CD14-positive monocyte (primary cell): ENCODE measurements at regions not wholly inside any gene's neighbourhood (a gene's known extent, or its start where the extent isn't known, plus 50 kb on each side); places are given as distances from the start of the nearest gene placed in this dataset.

Experiments used
- DNase-seq, 3 donors: peaks; one replicate each; pipeline ENCODE4 v3.0.0-alpha.2; 2011 to 2022
- H2AFZ ChIP-seq: 2 replicates; pipeline ENCODE4 v1.6.0; 2012; ENCODE audit warnings: mild to moderate bottlenecking, low read depth, low read length, inconsistent platforms; ENCODE audit not compliant: insufficient read depth, poor library complexity, severe bottlenecking
- H3K27ac ChIP-seq, 2 donors: 1 replicate in 1 of 2; 2 replicates in 1 of 2; pipeline ENCODE4 v1.5.1; 2012 to 2013; ENCODE audit warnings: low read length in 2 of 2, control low read depth in 1 of 2, inconsistent platforms in 1 of 2, low read depth in 1 of 2, mild to moderate bottlenecking in 1 of 2
- H3K27me3 ChIP-seq, 2 donors: one replicate each; pipeline versions ENCODE4 v1.6.0 to v1.6.1; 2011 to 2013; ENCODE audit warnings: low read length in 2 of 2; ENCODE audit not compliant: control insufficient read depth in 2 of 2, insufficient read depth in 2 of 2
- H3K36me3 ChIP-seq, 2 donors: replicated peaks in 1 of 2; 1 replicate in 1 of 2; 2 replicates in 1 of 2; pipeline versions ENCODE4 v1.5.1 to v1.6.1; 2012 to 2013; ENCODE audit warnings: low read length in 2 of 2, control low read depth in 1 of 2, inconsistent platforms in 1 of 2, mild to moderate bottlenecking in 1 of 2; ENCODE audit not compliant: insufficient read depth in 2 of 2, control insufficient read depth in 1 of 2
- H3K4me1 ChIP-seq, 2 donors: 1 replicate in 1 of 2; 2 replicates in 1 of 2; pipeline versions ENCODE4 v1.5.1 to v1.6.1; 2012 to 2013; ENCODE audit warnings: low read length in 2 of 2, control low read depth in 1 of 2, inconsistent platforms in 1 of 2, mild to moderate bottlenecking in 1 of 2, moderate library complexity in 1 of 2; ENCODE audit not compliant: insufficient read depth in 2 of 2, control insufficient read depth in 1 of 2
- H3K4me2 ChIP-seq: replicated peaks from 2 replicates; pipeline ENCODE3; 2012; ENCODE audit warnings: low read length, moderate library complexity, mild to moderate bottlenecking; ENCODE audit not compliant: poor library complexity, severe bottlenecking; ENCODE audit errors: extremely low read depth
- H3K4me3 ChIP-seq, 3 experiments: fragments of 200-600 bp in 1 of 3; sonication (generic) in 1 of 3; replicated peaks in 1 of 3; 1 replicate in 2 of 3; 2 replicates in 1 of 3; pipeline ENCODE4 v1.5.1; 2011 to 2013; ENCODE audit warnings: low read length in 3 of 3, mild to moderate bottlenecking in 3 of 3, control low read depth in 2 of 3, low read depth in 2 of 3, inconsistent platforms in 1 of 3, moderate library complexity in 1 of 3
- H3K79me2 ChIP-seq: 2 replicates; pipeline ENCODE4 v1.6.0; 2012; ENCODE audit warnings: mild to moderate bottlenecking, control low read depth, inconsistent platforms, low read length, moderate library complexity; ENCODE audit not compliant: insufficient read depth
- H3K9ac ChIP-seq: 2 replicates; pipeline ENCODE4 v1.6.0; 2017; ENCODE audit warnings: low read length, mild to moderate bottlenecking; ENCODE audit not compliant: insufficient read depth, poor library complexity, severe bottlenecking
- H3K9me3 ChIP-seq, 2 donors: replicated peaks in 1 of 2; 1 replicate in 1 of 2; 2 replicates in 1 of 2; pipeline versions ENCODE4 v1.5.1 to v1.6.1; 2012 to 2013; ENCODE audit warnings: low read length in 2 of 2, control low read depth in 1 of 2; ENCODE audit not compliant: control insufficient read depth in 1 of 2, insufficient read depth in 1 of 2
- H4K20me1 ChIP-seq: 2 replicates; pipeline ENCODE4 v1.6.0; 2012; ENCODE audit warnings: mild to moderate bottlenecking, low read length, control low read depth, moderate library complexity; ENCODE audit not compliant: insufficient read depth
- H3K27ac Mint-ChIP-seq, 7 donors: one replicate each; pipeline ENCODE4 v1.8.0; 2020; ENCODE audit warnings: mild to moderate bottlenecking in 7 of 7, mixed read lengths in 7 of 7, moderate library complexity in 6 of 7, inconsistent platforms in 2 of 7
- H3K27me3 Mint-ChIP-seq, 3 donors: one replicate each; pipeline ENCODE4 v1.8.0; 2021 to 2022; ENCODE audit warnings: low read depth in 3 of 3, mild to moderate bottlenecking in 3 of 3, mixed read lengths in 3 of 3, moderate library complexity in 3 of 3, inconsistent platforms in 1 of 3
- H3K36me3 Mint-ChIP-seq, 2 donors: one replicate each; pipeline ENCODE4 v1.8.0; 2020; ENCODE audit warnings: mixed read lengths in 2 of 2, inconsistent platforms in 1 of 2, mild to moderate bottlenecking in 1 of 2
- H3K4me1 Mint-ChIP-seq: one replicate; pipeline ENCODE4 v1.8.0; 2020; ENCODE audit warnings: mild to moderate bottlenecking, mixed read lengths
- H3K4me3 Mint-ChIP-seq, 2 donors: one replicate each; pipeline ENCODE4 v1.8.0; 2020; ENCODE audit warnings: mild to moderate bottlenecking in 2 of 2, mixed read lengths in 2 of 2, moderate library complexity in 1 of 2
- H3K9me3 Mint-ChIP-seq, 7 donors: one replicate each; pipeline ENCODE4 v1.8.0; 2020 to 2022; ENCODE audit warnings: mixed read lengths in 7 of 7, mild to moderate bottlenecking in 6 of 7, moderate library complexity in 6 of 7, inconsistent platforms in 2 of 7
- WGBS: methylation state at CpG from one replicate; pipeline ENCODE4 v1.1.5; 2013; ENCODE audit warnings: missing lambda C conversion rate; ENCODE audit not compliant: insufficient coverage; 5-methylcytosine and 5-hydroxymethylcytosine counted together
- intact Hi-C, 2 donors: fragments of 100-400 bp; cut with micrococcal nuclease; formaldehyde crosslinking; loops; one replicate each; pipeline versions ENCODE4 v1.15.0 to v1.15.1; 2023
- TF ChIP-seq, protein P1 (sequence below): fragments of 200-600 bp; IDR thresholded peaks from one replicate; pipeline ENCODE4 v1.8.0; 2022; ENCODE audit warnings: antibody characterized with exemption, mild to moderate bottlenecking

- H3K27ac ChIP-seq, result no peak overlapping the region
These were observed 438.3 kb downstream of the RPS24 start for GRCh38 chr10:78471723-78472550.

GRCh38 chr10:78472551-78472890, 438.9 kb downstream of the RPS24 start:
- H3K27ac Mint-ChIP-seq, result no peak overlapping the region

More at GRCh38 chr10:78471723-78472550, 438.3 kb downstream of the RPS24 start:
- no peak overlapping the region for H3K4me3 Mint-ChIP-seq
- Histone ChIP-seq H3K36me3 (no peaks in the 10 kb centered on the region), H2AFZ (no peak overlapping the region), H3K27me3 (no peaks in the 10 kb centered on the region), H3K9me3 (no peaks in the 10 kb centered on the region), H3K4me2 (no peak overlapping the region), H3K4me3 (no peak overlapping the region), H4K20me1 (no peaks in the 10 kb centered on the region), H3K9ac (no peak overlapping the region), H3K4me1 (no peaks in the 10 kb centered on the region), H3K79me2 (no peaks in the 10 kb centered on the region)
- H3K4me1 Mint-ChIP-seq, result no peaks in the 10 kb centered on the region
- no peak overlapping the region for H3K27ac Mint-ChIP-seq
- WGBS, result 82% methylated on average over 7 of the region's 11 CpGs
- no peaks in the 10 kb centered on the region for H3K36me3 Mint-ChIP-seq
- intact Hi-C loops, result no loop called here
- H3K9me3 Mint-ChIP-seq, result peaks cover 0 to 12% (median 2%) of the 10 kb centered on the region in 7 donors
- no peak for DNase-seq
- TF ChIP-seq, protein P1, sequence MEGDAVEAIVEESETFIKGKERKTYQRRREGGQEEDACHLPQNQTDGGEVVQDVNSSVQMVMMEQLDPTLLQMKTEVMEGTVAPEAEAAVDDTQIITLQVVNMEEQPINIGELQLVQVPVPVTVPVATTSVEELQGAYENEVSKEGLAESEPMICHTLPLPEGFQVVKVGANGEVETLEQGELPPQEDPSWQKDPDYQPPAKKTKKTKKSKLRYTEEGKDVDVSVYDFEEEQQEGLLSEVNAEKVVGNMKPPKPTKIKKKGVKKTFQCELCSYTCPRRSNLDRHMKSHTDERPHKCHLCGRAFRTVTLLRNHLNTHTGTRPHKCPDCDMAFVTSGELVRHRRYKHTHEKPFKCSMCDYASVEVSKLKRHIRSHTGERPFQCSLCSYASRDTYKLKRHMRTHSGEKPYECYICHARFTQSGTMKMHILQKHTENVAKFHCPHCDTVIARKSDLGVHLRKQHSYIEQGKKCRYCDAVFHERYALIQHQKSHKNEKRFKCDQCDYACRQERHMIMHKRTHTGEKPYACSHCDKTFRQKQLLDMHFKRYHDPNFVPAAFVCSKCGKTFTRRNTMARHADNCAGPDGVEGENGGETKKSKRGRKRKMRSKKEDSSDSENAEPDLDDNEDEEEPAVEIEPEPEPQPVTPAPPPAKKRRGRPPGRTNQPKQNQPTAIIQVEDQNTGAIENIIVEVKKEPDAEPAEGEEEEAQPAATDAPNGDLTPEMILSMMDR, result no peak
- peaks cover 0 to 2% (median 0%) of the 10 kb centered on the region in 3 donors for H3K27me3 Mint-ChIP-seq

More at GRCh38 chr10:78472551-78472890, 438.9 kb downstream of the RPS24 start:
- Histone ChIP-seq H3K4me1 (no peaks in the 10 kb centered on the region), H3K4me2 (no peak overlapping the region), H2AFZ (no peak overlapping the region), H3K4me3 (no peak overlapping the region), H3K36me3 (no peaks in the 10 kb centered on the region), H4K20me1 (no peaks in the 10 kb centered on the region), H3K9me3 (no peaks in the 10 kb centered on the region), H3K79me2 (no peaks in the 10 kb centered on the region), H3K27ac (no peak overlapping the region), H3K27me3 (no peaks in the 10 kb centered on the region), H3K9ac (no peak overlapping the region)
- WGBS, result 91% methylated on average over 7 of the region's 7 CpGs
- Mint-ChIP-seq H3K4me1 (no peaks in the 10 kb centered on the region), H3K4me3 (no peak overlapping the region), H3K27me3 (peaks cover 0 to 4% (median 2%) of the 10 kb centered on the region in 3 donors), H3K36me3 (no peaks in the 10 kb centered on the region), H3K9me3 (peaks cover 0 to 10% (median 2%) of the 10 kb centered on the region in 7 donors)
- intact Hi-C loops, result no loop called here
- DNase-seq, result no peak
- TF ChIP-seq, protein P1, result no peak
